ENCODE measurements at regions not wholly inside any gene's neighbourhood (a gene's known extent, or its start where the extent isn't known, plus 50 kb on each side); places are given as distances from the start of the nearest gene placed in this dataset.

GRCh38 chr6:139853302-139853992 lies 479.0 kb upstream of the CITED2 start:
- no peak overlapping the region for H3K27ac ChIP-seq (ENCODE audit: insufficient read depth, low read length, poor library complexity, severe bottlenecking)
- no peaks in the 10 kb centered on the region for H3K36me3 ChIP-seq (ENCODE audit: control insufficient read depth, insufficient read depth, low read length)
- no peaks in the 10 kb centered on the region for H3K9me3 ChIP-seq (ENCODE audit: control insufficient read depth, low read length)
- H3K4me1 ChIP-seq (ENCODE audit: control insufficient read depth, insufficient read depth, low read length, poor library complexity, severe bottlenecking): no peaks in the 10 kb centered on the region
- H3K4me3 ChIP-seq (ENCODE audit: insufficient read depth, low read depth, low read length, poor library complexity, severe bottlenecking): no peak overlapping the region
- no peak for DNase-seq
- no peaks in the 10 kb centered on the region for H3K27me3 ChIP-seq (replicated peaks; ENCODE audit: control insufficient read depth, insufficient read depth, low read length, poor library complexity, severe bottlenecking)

- DNase-seq: no peak
- no peak overlapping the region for H3K27ac ChIP-seq (ENCODE audit: insufficient read depth, low read length, poor library complexity, severe bottlenecking)
- no peaks in the 10 kb centered on the region for H3K9me3 ChIP-seq (ENCODE audit: control insufficient read depth, low read length)
- H3K4me3 ChIP-seq (ENCODE audit: insufficient read depth, low read depth, low read length, poor library complexity, severe bottlenecking): no peak overlapping the region
- H3K27me3 ChIP-seq (replicated peaks; ENCODE audit: control insufficient read depth, insufficient read depth, low read length, poor library complexity, severe bottlenecking): no peaks in the 10 kb centered on the region
- no peaks in the 10 kb centered on the region for H3K36me3 ChIP-seq (ENCODE audit: control insufficient read depth, insufficient read depth, low read length)
- no peaks in the 10 kb centered on the region for H3K4me1 ChIP-seq (ENCODE audit: control insufficient read depth, insufficient read depth, low read length, poor library complexity, severe bottlenecking)
These were observed 478.2 kb upstream of the CITED2 start for GRCh38 chr6:139852488-139853140.

GRCh38 chr6:139852067-139852466 lies 477.6 kb upstream of the CITED2 start:
- H3K27ac ChIP-seq (ENCODE audit: insufficient read depth, low read length, poor library complexity, severe bottlenecking): no peak overlapping the region
- H3K4me1 ChIP-seq (ENCODE audit: control insufficient read depth, insufficient read depth, low read length, poor library complexity, severe bottlenecking): no peaks in the 10 kb centered on the region
- no peaks in the 10 kb centered on the region for H3K9me3 ChIP-seq (ENCODE audit: control insufficient read depth, low read length)
- no peaks in the 10 kb centered on the region for H3K36me3 ChIP-seq (ENCODE audit: control insufficient read depth, insufficient read depth, low read length)
- no peaks in the 10 kb centered on the region for H3K27me3 ChIP-seq (replicated peaks; ENCODE audit: control insufficient read depth, insufficient read depth, low read length, poor library complexity, severe bottlenecking)
- DNase-seq: no peak
- no peak overlapping the region for H3K4me3 ChIP-seq (ENCODE audit: insufficient read depth, low read depth, low read length, poor library complexity, severe bottlenecking)

- no peaks in the 10 kb centered on the region for H3K9me3 ChIP-seq (ENCODE audit: control insufficient read depth, low read length)
- H3K4me3 ChIP-seq (ENCODE audit: insufficient read depth, low read depth, low read length, poor library complexity, severe bottlenecking): no peak overlapping the region
- no peak for DNase-seq
- no peaks in the 10 kb centered on the region for H3K27me3 ChIP-seq (replicated peaks; ENCODE audit: control insufficient read depth, insufficient read depth, low read length, poor library complexity, severe bottlenecking)
- no peaks in the 10 kb centered on the region for H3K36me3 ChIP-seq (ENCODE audit: control insufficient read depth, insufficient read depth, low read length)
- no peaks in the 10 kb centered on the region for H3K4me1 ChIP-seq (ENCODE audit: control insufficient read depth, insufficient read depth, low read length, poor library complexity, severe bottlenecking)
- H3K27ac ChIP-seq (ENCODE audit: insufficient read depth, low read length, poor library complexity, severe bottlenecking): no peak overlapping the region
These were observed 476.8 kb upstream of the CITED2 start for GRCh38 chr6:139851206-139851605.

- Histone ChIP-seq H3K9me3 (ENCODE audit: control insufficient read depth, low read length) (no peaks in the 10 kb centered on the region), H3K4me1 (ENCODE audit: control insufficient read depth, insufficient read depth, low read length, poor library complexity, severe bottlenecking) (no peaks in the 10 kb centered on the region), H3K36me3 (ENCODE audit: control insufficient read depth, insufficient read depth, low read length) (no peaks in the 10 kb centered on the region), H3K27me3 (replicated peaks; ENCODE audit: control insufficient read depth, insufficient read depth, low read length, poor library complexity, severe bottlenecking) (no peaks in the 10 kb centered on the region), H3K27ac (ENCODE audit: insufficient read depth, low read length, poor library complexity, severe bottlenecking) (no peak overlapping the region), H3K4me3 (ENCODE audit: insufficient read depth, low read depth, low read length, poor library complexity, severe bottlenecking) (no peak overlapping the region)
- no peak for DNase-seq
These were observed 476.1 kb upstream of the CITED2 start for GRCh38 chr6:139850512-139850911.

- Histone ChIP-seq H3K27ac (ENCODE audit: insufficient read depth, low read length, poor library complexity, severe bottlenecking) (no peak overlapping the region), H3K9me3 (ENCODE audit: control insufficient read depth, low read length) (no peaks in the 10 kb centered on the region), H3K27me3 (replicated peaks; ENCODE audit: control insufficient read depth, insufficient read depth, low read length, poor library complexity, severe bottlenecking) (no peaks in the 10 kb centered on the region), H3K4me1 (ENCODE audit: control insufficient read depth, insufficient read depth, low read length, poor library complexity, severe bottlenecking) (no peaks in the 10 kb centered on the region), H3K4me3 (ENCODE audit: insufficient read depth, low read depth, low read length, poor library complexity, severe bottlenecking) (no peak overlapping the region), H3K36me3 (ENCODE audit: control insufficient read depth, insufficient read depth, low read length) (no peaks in the 10 kb centered on the region)
- DNase-seq: no peak
These were observed 473.0 kb upstream of the CITED2 start for GRCh38 chr6:139847457-139847813.

GRCh38 chr6:139846538-139847456 lies 472.3 kb upstream of the CITED2 start:
- Histone ChIP-seq H3K4me1 (ENCODE audit: control insufficient read depth, insufficient read depth, low read length, poor library complexity, severe bottlenecking) (no peaks in the 10 kb centered on the region), H3K9me3 (ENCODE audit: control insufficient read depth, low read length) (no peaks in the 10 kb centered on the region), H3K36me3 (ENCODE audit: control insufficient read depth, insufficient read depth, low read length) (no peaks in the 10 kb centered on the region), H3K27ac (ENCODE audit: insufficient read depth, low read length, poor library complexity, severe bottlenecking) (no peak overlapping the region), H3K27me3 (replicated peaks; ENCODE audit: control insufficient read depth, insufficient read depth, low read length, poor library complexity, severe bottlenecking) (no peaks in the 10 kb centered on the region), H3K4me3 (ENCODE audit: insufficient read depth, low read depth, low read length, poor library complexity, severe bottlenecking) (no peak overlapping the region)
- no peak for DNase-seq

- no peak for DNase-seq
These were observed 470.5 kb upstream of the CITED2 start for GRCh38 chr6:139844907-139845306.

GRCh38 chr6:139841794-139842215 lies 467.4 kb upstream of the CITED2 start:
- no peak for DNase-seq
- H3K27ac ChIP-seq (ENCODE audit: insufficient read depth, low read length, poor library complexity, severe bottlenecking): no peak overlapping the region
- H3K4me1 ChIP-seq (ENCODE audit: control insufficient read depth, insufficient read depth, low read length, poor library complexity, severe bottlenecking): no peaks in the 10 kb centered on the region
- no peak overlapping the region for H3K4me3 ChIP-seq (ENCODE audit: insufficient read depth, low read depth, low read length, poor library complexity, severe bottlenecking)
- no peaks in the 10 kb centered on the region for H3K36me3 ChIP-seq (ENCODE audit: control insufficient read depth, insufficient read depth, low read length)
- H3K27me3 ChIP-seq (replicated peaks; ENCODE audit: control insufficient read depth, insufficient read depth, low read length, poor library complexity, severe bottlenecking): no peaks in the 10 kb centered on the region
- no peaks in the 10 kb centered on the region for H3K9me3 ChIP-seq (ENCODE audit: control insufficient read depth, low read length)

More at GRCh38 chr6:139844907-139845306, 470.5 kb upstream of the CITED2 start:
- Histone ChIP-seq H3K27me3 (replicated peaks; ENCODE audit: control insufficient read depth, insufficient read depth, low read length, poor library complexity, severe bottlenecking) (no peaks in the 10 kb centered on the region), H3K9me3 (ENCODE audit: control insufficient read depth, low read length) (no peaks in the 10 kb centered on the region), H3K36me3 (ENCODE audit: control insufficient read depth, insufficient read depth, low read length) (no peaks in the 10 kb centered on the region), H3K4me1 (ENCODE audit: control insufficient read depth, insufficient read depth, low read length, poor library complexity, severe bottlenecking) (no peaks in the 10 kb centered on the region), H3K4me3 (ENCODE audit: insufficient read depth, low read depth, low read length, poor library complexity, severe bottlenecking) (no peak overlapping the region), H3K27ac (ENCODE audit: insufficient read depth, low read length, poor library complexity, severe bottlenecking) (no peak overlapping the region)

All from effector memory CD4-positive, alpha-beta T cell (primary cell).